Liver (tissue), 8 donors: ENCODE measurements at regions not wholly inside any gene's neighbourhood (a gene's known extent, or its start where the extent isn't known, plus 50 kb on each side); places are given as distances from the start of the nearest gene placed in this dataset.

ENCODE experiments used
- DNase-seq: peaks from one replicate; pipeline ENCODE4 v3.0.0-alpha.2; 2017; ENCODE audit warnings: low spot score
- H3K27ac ChIP-seq, 2 donors: one replicate each; pipeline ENCODE4 v1.7.0; 2013; ENCODE audit warnings: inconsistent platforms in 2 of 2, low read length in 2 of 2, control low read depth in 1 of 2, low read depth in 1 of 2, mild to moderate bottlenecking in 1 of 2
- H3K27me3 ChIP-seq, 4 donors: one replicate each; pipeline versions ENCODE4 v1.6.1 to v1.7.0; 2013; ENCODE audit warnings: low read length in 3 of 4, inconsistent platforms in 1 of 4, mild to moderate bottlenecking in 1 of 4, moderate library complexity in 1 of 4; ENCODE audit not compliant: control insufficient read depth in 4 of 4, insufficient read depth in 4 of 4
- H3K36me3 ChIP-seq, 4 donors: one replicate each; pipeline versions ENCODE4 v1.6.1 to v1.7.0; 2013; ENCODE audit warnings: low read length in 3 of 4, mild to moderate bottlenecking in 3 of 4, low read depth in 1 of 4, moderate library complexity in 1 of 4; ENCODE audit not compliant: control insufficient read depth in 4 of 4, insufficient read depth in 3 of 4
- H3K4me1 ChIP-seq, 4 donors: one replicate each; pipeline versions ENCODE4 v1.6.1 to v1.7.0; 2013; ENCODE audit warnings: low read length in 3 of 4, mild to moderate bottlenecking in 3 of 4, moderate library complexity in 1 of 4; ENCODE audit not compliant: control insufficient read depth in 4 of 4, insufficient read depth in 4 of 4
- H3K4me3 ChIP-seq, 3 donors: one replicate each; pipeline versions ENCODE4 v1.6.1 to v1.7.0; 2013; ENCODE audit warnings: low read length in 3 of 3, control low read depth in 1 of 3, low read depth in 1 of 3, mild to moderate bottlenecking in 1 of 3
- H3K9ac ChIP-seq, 2 donors: one replicate each; pipeline ENCODE4 v1.7.0; 2013; ENCODE audit warnings: low read length in 2 of 2, mild to moderate bottlenecking in 2 of 2, moderate library complexity in 2 of 2, control low read depth in 1 of 2, low read depth in 1 of 2
- H3K9me3 ChIP-seq, 4 donors: one replicate each; pipeline versions ENCODE4 v1.6.1 to v1.7.0; 2013; ENCODE audit warnings: low read length in 3 of 4; ENCODE audit not compliant: control insufficient read depth in 4 of 4
- EGR1 ChIP-seq, 2 donors: IDR thresholded peaks; 2 replicates each; pipeline ENCODE4 v1.6.1; 2016 to 2018; ENCODE audit warnings: antibody characterized with exemption in 2 of 2, low read depth in 2 of 2
- FOXA1 ChIP-seq: IDR thresholded peaks from 2 replicates; pipeline ENCODE4 v1.6.1; 2016; ENCODE audit warnings: antibody characterized with exemption
- FOXA2 ChIP-seq: IDR thresholded peaks from 2 replicates; pipeline ENCODE4 v1.6.1; 2016; ENCODE audit warnings: antibody characterized with exemption
- GABPA ChIP-seq, 2 donors: IDR thresholded peaks in 1 of 2; conservative IDR thresholded peaks in 1 of 2; 2 replicates each; pipeline ENCODE4 v1.6.1; 2016; ENCODE audit warnings: antibody characterized with exemption in 2 of 2, mild to moderate bottlenecking in 1 of 2, moderate library complexity in 1 of 2
- HNF4A ChIP-seq, 2 donors: conservative IDR thresholded peaks; 2 replicates each; pipeline ENCODE4 v1.6.1; 2016; ENCODE audit warnings: antibody characterized with exemption in 2 of 2, mild to moderate bottlenecking in 2 of 2
- HNF4G ChIP-seq: IDR thresholded peaks from 2 replicates; pipeline ENCODE4 v1.6.1; 2016; ENCODE audit warnings: antibody characterized with exemption
- JUND ChIP-seq, 2 donors: IDR thresholded peaks; 2 replicates each; pipeline ENCODE4 v1.6.1; 2016; ENCODE audit warnings: antibody characterized with exemption in 2 of 2
- NR2F2 ChIP-seq: IDR thresholded peaks from 2 replicates; pipeline ENCODE4 v1.6.1; 2016; ENCODE audit warnings: antibody characterized with exemption
- RAD21 ChIP-seq, 2 donors: IDR thresholded peaks; 2 replicates each; pipeline ENCODE4 v1.6.1; 2016; ENCODE audit warnings: antibody characterized with exemption in 2 of 2, mild to moderate bottlenecking in 2 of 2
- RXRA ChIP-seq, 2 donors: IDR thresholded peaks; 2 replicates each; pipeline ENCODE4 v1.6.1; 2017 to 2018; ENCODE audit warnings: antibody characterized with exemption in 2 of 2, mild to moderate bottlenecking in 1 of 2
- SP1 ChIP-seq: IDR thresholded peaks from 2 replicates; pipeline ENCODE4 v1.6.1; 2018; ENCODE audit warnings: antibody characterized with exemption, mild to moderate bottlenecking
- TAF1 ChIP-seq: conservative IDR thresholded peaks from 2 replicates; pipeline ENCODE4 v1.6.1; 2016; ENCODE audit warnings: antibody characterized with exemption, mild to moderate bottlenecking
- YY1 ChIP-seq: IDR thresholded peaks from 2 replicates; pipeline ENCODE4 v1.6.1; 2016; ENCODE audit warnings: antibody characterized with exemption, mild to moderate bottlenecking
- WGBS: extraction: QIAGEN DNeasy Blood & Tissue Kit; methylation state at CpG from one replicate; pipeline ENCODE4 v1.1.7; 2013; 5-methylcytosine and 5-hydroxymethylcytosine counted together
- TF ChIP-seq, protein P1 (sequence below): IDR thresholded peaks from 2 replicates; pipeline ENCODE4 v1.6.1; 2016; ENCODE audit warnings: antibody characterized with exemption, mild to moderate bottlenecking
- TF ChIP-seq, protein P2 (sequence below): IDR thresholded peaks from 2 replicates; pipeline ENCODE4 v1.6.1; 2016; ENCODE audit warnings: antibody characterized with exemption
- TF ChIP-seq, protein P3 (sequence below): IDR thresholded peaks from 2 replicates; pipeline ENCODE4 v1.6.1; 2016; ENCODE audit warnings: antibody characterized with exemption
- TF ChIP-seq, protein P4 (sequence below): fragments of 150-350 bp; IDR thresholded peaks from 2 replicates; pipeline ENCODE4 v1.5.1; 2017; ENCODE audit warnings: improper control_type of control experiment, low read depth, low read length; ENCODE audit not compliant: missing input control
- TF ChIP-seq, protein P5 (sequence below): IDR thresholded peaks from 2 replicates; pipeline ENCODE4 v1.6.1; 2016; ENCODE audit warnings: antibody characterized with exemption
- donor health status: healthy.
- donor health status: healthy.
- donor health status: healthy.
- donor health status: healthy.
- donor health status: healthy.

DNA sequence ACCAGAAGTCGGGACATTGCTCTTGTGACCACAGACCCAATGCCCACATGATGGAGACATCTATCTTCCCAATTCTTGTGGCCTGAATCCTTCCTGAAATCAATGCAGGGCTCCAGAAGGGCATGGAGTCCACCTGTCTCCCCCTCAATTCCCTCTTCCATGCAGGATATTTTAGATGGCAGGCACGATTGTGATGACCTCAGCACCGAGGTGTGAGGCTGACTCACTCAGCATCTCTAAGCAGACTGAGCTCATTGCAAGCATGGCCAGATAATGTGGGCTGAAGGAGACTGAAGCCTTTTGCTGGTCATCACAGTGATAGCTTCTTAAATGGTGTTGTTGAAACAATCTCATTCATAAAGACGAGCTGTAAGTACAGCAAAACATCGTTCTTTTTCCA lies 374.9 kb upstream of the PODXL start:
- Histone ChIP-seq H3K4me1 (no peaks in the 10 kb centered on the region), H3K4me3 (no peak overlapping the region), H3K9me3 (no peaks in the 10 kb centered on the region), H3K27me3 (peaks cover 0 to 7% (median 3%) of the 10 kb centered on the region in 4 donors), H3K9ac (no peak overlapping the region), H3K27ac (no peak overlapping the region), H3K36me3 (no peaks in the 10 kb centered on the region)
- DNase-seq, result no peak
- 58% methylated on average over 5 of the region's 5 CpGs for WGBS
- TF ChIP-seq FOXA1 (no peak), NR2F2 (no peak), RXRA (IDR thresholded peaks at IDR 0.05) (no peak), SP1 (no peak), HNF4G (no peak), HNF4A (conservative IDR thresholded peaks at IDR 0.05) (no peak), TAF1 (no peak), GABPA (IDR thresholded peaks at IDR 0.05 in 1 of 2, conservative IDR thresholded peaks at IDR 0.05 in 1 of 2) (no peak), EGR1 (IDR thresholded peaks at IDR 0.05; ENCODE audit: low read depth in 2 of 2) (no peak), YY1 (no peak), FOXA2 (no peak), JUND (IDR thresholded peaks at IDR 0.05) (no peak), RAD21 (IDR thresholded peaks at IDR 0.05) (no peak)
- TF ChIP-seq, protein P1, sequence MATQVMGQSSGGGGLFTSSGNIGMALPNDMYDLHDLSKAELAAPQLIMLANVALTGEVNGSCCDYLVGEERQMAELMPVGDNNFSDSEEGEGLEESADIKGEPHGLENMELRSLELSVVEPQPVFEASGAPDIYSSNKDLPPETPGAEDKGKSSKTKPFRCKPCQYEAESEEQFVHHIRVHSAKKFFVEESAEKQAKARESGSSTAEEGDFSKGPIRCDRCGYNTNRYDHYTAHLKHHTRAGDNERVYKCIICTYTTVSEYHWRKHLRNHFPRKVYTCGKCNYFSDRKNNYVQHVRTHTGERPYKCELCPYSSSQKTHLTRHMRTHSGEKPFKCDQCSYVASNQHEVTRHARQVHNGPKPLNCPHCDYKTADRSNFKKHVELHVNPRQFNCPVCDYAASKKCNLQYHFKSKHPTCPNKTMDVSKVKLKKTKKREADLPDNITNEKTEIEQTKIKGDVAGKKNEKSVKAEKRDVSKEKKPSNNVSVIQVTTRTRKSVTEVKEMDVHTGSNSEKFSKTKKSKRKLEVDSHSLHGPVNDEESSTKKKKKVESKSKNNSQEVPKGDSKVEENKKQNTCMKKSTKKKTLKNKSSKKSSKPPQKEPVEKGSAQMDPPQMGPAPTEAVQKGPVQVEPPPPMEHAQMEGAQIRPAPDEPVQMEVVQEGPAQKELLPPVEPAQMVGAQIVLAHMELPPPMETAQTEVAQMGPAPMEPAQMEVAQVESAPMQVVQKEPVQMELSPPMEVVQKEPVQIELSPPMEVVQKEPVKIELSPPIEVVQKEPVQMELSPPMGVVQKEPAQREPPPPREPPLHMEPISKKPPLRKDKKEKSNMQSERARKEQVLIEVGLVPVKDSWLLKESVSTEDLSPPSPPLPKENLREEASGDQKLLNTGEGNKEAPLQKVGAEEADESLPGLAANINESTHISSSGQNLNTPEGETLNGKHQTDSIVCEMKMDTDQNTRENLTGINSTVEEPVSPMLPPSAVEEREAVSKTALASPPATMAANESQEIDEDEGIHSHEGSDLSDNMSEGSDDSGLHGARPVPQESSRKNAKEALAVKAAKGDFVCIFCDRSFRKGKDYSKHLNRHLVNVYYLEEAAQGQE, result no peak
- TF ChIP-seq, protein P2, sequence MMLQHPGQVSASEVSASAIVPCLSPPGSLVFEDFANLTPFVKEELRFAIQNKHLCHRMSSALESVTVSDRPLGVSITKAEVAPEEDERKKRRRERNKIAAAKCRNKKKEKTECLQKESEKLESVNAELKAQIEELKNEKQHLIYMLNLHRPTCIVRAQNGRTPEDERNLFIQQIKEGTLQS, result no peak
- TF ChIP-seq, protein P3, sequence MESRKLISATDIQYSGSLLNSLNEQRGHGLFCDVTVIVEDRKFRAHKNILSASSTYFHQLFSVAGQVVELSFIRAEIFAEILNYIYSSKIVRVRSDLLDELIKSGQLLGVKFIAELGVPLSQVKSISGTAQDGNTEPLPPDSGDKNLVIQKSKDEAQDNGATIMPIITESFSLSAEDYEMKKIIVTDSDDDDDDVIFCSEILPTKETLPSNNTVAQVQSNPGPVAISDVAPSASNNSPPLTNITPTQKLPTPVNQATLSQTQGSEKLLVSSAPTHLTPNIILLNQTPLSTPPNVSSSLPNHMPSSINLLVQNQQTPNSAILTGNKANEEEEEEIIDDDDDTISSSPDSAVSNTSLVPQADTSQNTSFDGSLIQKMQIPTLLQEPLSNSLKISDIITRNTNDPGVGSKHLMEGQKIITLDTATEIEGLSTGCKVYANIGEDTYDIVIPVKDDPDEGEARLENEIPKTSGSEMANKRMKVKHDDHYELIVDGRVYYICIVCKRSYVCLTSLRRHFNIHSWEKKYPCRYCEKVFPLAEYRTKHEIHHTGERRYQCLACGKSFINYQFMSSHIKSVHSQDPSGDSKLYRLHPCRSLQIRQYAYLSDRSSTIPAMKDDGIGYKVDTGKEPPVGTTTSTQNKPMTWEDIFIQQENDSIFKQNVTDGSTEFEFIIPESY, result no peak
- TF ChIP-seq, protein P4, sequence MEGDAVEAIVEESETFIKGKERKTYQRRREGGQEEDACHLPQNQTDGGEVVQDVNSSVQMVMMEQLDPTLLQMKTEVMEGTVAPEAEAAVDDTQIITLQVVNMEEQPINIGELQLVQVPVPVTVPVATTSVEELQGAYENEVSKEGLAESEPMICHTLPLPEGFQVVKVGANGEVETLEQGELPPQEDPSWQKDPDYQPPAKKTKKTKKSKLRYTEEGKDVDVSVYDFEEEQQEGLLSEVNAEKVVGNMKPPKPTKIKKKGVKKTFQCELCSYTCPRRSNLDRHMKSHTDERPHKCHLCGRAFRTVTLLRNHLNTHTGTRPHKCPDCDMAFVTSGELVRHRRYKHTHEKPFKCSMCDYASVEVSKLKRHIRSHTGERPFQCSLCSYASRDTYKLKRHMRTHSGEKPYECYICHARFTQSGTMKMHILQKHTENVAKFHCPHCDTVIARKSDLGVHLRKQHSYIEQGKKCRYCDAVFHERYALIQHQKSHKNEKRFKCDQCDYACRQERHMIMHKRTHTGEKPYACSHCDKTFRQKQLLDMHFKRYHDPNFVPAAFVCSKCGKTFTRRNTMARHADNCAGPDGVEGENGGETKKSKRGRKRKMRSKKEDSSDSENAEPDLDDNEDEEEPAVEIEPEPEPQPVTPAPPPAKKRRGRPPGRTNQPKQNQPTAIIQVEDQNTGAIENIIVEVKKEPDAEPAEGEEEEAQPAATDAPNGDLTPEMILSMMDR, result no peak
- TF ChIP-seq, protein P5, sequence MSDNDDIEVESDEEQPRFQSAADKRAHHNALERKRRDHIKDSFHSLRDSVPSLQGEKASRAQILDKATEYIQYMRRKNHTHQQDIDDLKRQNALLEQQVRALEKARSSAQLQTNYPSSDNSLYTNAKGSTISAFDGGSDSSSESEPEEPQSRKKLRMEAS, result no peak

DNA sequence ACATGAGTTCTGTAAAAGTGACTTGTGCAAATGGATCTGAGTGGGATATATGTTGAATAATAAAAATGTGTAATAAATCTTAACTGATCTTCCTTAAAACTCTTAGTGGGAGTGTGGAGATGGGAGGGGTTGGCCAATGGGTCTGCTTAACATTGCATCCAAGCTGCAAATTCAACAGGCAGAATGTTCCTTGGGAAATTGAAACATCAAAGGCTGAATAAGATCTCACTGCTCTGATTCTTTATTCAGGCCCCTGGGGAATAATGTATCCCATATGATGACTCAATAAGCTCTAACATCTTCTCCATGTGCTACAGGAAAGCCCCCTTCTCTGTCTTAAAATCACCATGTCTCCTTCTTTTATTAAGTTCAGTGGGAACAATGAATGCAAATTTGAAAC lies 373.2 kb upstream of the PODXL start:
- Histone ChIP-seq H3K4me1 (no peaks in the 10 kb centered on the region), H3K36me3 (no peaks in the 10 kb centered on the region), H3K9me3 (peaks cover 0 to 2% (median under 1%) of the 10 kb centered on the region in 4 donors), H3K27ac (no peak overlapping the region), H3K9ac (no peak overlapping the region), H3K4me3 (no peak overlapping the region), H3K27me3 (peaks cover 0 to 7% (median 2%) of the 10 kb centered on the region in 4 donors)
- TF ChIP-seq GABPA (IDR thresholded peaks at IDR 0.05 in 1 of 2, conservative IDR thresholded peaks at IDR 0.05 in 1 of 2) (no peak), RXRA (IDR thresholded peaks at IDR 0.05) (no peak), RAD21 (IDR thresholded peaks at IDR 0.05) (no peak)
- no peak for DNase-seq
